ENCODE measurements at regions not wholly inside any gene's neighbourhood (a gene's known extent, or its start where the extent isn't known, plus 50 kb on each side); places are given as distances from the start of the nearest gene placed in this dataset.

- DNase-seq (ENCODE audit: low read depth): no peak
- no peak for TF ChIP-seq CTCF (IDR thresholded peaks at IDR 0.05; ENCODE audit: insufficient read depth, low read depth, low read length)
- no peak overlapping the region for H3K4me3 ChIP-seq (ENCODE audit: low read depth, low read length)
These were observed 286.4 kb downstream of the USP46 start for GRCh38 chr4:52372747-52373146.

- no peak for TF ChIP-seq CTCF (IDR thresholded peaks at IDR 0.05; ENCODE audit: insufficient read depth, low read depth, low read length)
- no peak for DNase-seq (ENCODE audit: low read depth)
- no peak overlapping the region for H3K4me3 ChIP-seq (ENCODE audit: low read depth, low read length)
These were observed 285.5 kb downstream of the USP46 start for GRCh38 chr4:52373650-52374049.

- no peak for DNase-seq (ENCODE audit: low read depth)
- no peak for TF ChIP-seq CTCF (IDR thresholded peaks at IDR 0.05; ENCODE audit: insufficient read depth, low read depth, low read length)
- H3K4me3 ChIP-seq (ENCODE audit: low read depth, low read length): no peak overlapping the region
These were observed 284.2 kb downstream of the USP46 start for GRCh38 chr4:52374877-52375276.

GRCh38 chr4:52376132-52376704 lies 282.9 kb downstream of the USP46 start:
- no peak overlapping the region for H3K4me3 ChIP-seq (ENCODE audit: low read depth, low read length)
- DNase-seq (ENCODE audit: low read depth): peak; percentile 68
- TF ChIP-seq CTCF (IDR thresholded peaks at IDR 0.05; ENCODE audit: insufficient read depth, low read depth, low read length): peak; percentile 49

GRCh38 chr4:52377563-52377962 lies 281.5 kb downstream of the USP46 start:
- TF ChIP-seq CTCF (IDR thresholded peaks at IDR 0.05; ENCODE audit: insufficient read depth, low read depth, low read length): no peak
- DNase-seq (ENCODE audit: low read depth): no peak
- H3K4me3 ChIP-seq (ENCODE audit: low read depth, low read length): no peak overlapping the region

- TF ChIP-seq CTCF (IDR thresholded peaks at IDR 0.05; ENCODE audit: insufficient read depth, low read depth, low read length): no peak
- no peak for DNase-seq (ENCODE audit: low read depth)
- no peak overlapping the region for H3K4me3 ChIP-seq (ENCODE audit: low read depth, low read length)
These were observed 251.6 kb downstream of the USP46 start for GRCh38 chr4:52407545-52407944.

GRCh38 chr4:52408032-52408431 lies 251.1 kb downstream of the USP46 start:
- DNase-seq (ENCODE audit: low read depth): no peak
- no peak for TF ChIP-seq CTCF (IDR thresholded peaks at IDR 0.05; ENCODE audit: insufficient read depth, low read depth, low read length)
- H3K4me3 ChIP-seq (ENCODE audit: low read depth, low read length): no peak overlapping the region

Data from fibroblast of villous mesenchyme (primary cell).